ENCODE measurements at regions not wholly inside any gene's neighbourhood (a gene's known extent, or its start where the extent isn't known, plus 50 kb on each side); places are given as distances from the start of the nearest gene placed in this dataset.

DNA sequence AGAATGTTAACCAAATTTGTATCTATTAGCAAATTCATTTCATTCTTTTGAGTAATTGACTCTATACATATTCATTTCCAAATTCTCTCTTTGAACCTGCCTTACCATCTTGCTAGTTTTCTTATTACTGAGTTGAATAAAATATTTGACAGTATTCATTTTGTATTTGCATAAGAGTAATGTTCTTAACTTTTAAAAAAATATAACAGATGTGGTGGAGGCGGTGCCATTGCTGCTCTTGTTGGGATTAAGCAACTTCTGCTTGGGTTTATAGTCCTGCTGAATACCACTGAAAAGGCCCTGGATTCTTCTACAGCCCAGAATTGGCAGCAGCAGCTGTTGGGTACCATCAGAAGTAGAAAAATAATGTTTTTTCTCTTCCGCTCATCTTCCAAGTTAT, 148.9 kb upstream of the PEX5L start:
- no peak for TF ChIP-seq EZH2 (IDR thresholded peaks at IDR 0.05; ENCODE audit: low read depth, unreplicated experiment)
- TF ChIP-seq, protein P1, sequence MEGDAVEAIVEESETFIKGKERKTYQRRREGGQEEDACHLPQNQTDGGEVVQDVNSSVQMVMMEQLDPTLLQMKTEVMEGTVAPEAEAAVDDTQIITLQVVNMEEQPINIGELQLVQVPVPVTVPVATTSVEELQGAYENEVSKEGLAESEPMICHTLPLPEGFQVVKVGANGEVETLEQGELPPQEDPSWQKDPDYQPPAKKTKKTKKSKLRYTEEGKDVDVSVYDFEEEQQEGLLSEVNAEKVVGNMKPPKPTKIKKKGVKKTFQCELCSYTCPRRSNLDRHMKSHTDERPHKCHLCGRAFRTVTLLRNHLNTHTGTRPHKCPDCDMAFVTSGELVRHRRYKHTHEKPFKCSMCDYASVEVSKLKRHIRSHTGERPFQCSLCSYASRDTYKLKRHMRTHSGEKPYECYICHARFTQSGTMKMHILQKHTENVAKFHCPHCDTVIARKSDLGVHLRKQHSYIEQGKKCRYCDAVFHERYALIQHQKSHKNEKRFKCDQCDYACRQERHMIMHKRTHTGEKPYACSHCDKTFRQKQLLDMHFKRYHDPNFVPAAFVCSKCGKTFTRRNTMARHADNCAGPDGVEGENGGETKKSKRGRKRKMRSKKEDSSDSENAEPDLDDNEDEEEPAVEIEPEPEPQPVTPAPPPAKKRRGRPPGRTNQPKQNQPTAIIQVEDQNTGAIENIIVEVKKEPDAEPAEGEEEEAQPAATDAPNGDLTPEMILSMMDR (conservative IDR thresholded peaks at IDR 0.05; ENCODE audit: low read depth in 2 of 2): no peak
- TF ChIP-seq, protein P2, sequence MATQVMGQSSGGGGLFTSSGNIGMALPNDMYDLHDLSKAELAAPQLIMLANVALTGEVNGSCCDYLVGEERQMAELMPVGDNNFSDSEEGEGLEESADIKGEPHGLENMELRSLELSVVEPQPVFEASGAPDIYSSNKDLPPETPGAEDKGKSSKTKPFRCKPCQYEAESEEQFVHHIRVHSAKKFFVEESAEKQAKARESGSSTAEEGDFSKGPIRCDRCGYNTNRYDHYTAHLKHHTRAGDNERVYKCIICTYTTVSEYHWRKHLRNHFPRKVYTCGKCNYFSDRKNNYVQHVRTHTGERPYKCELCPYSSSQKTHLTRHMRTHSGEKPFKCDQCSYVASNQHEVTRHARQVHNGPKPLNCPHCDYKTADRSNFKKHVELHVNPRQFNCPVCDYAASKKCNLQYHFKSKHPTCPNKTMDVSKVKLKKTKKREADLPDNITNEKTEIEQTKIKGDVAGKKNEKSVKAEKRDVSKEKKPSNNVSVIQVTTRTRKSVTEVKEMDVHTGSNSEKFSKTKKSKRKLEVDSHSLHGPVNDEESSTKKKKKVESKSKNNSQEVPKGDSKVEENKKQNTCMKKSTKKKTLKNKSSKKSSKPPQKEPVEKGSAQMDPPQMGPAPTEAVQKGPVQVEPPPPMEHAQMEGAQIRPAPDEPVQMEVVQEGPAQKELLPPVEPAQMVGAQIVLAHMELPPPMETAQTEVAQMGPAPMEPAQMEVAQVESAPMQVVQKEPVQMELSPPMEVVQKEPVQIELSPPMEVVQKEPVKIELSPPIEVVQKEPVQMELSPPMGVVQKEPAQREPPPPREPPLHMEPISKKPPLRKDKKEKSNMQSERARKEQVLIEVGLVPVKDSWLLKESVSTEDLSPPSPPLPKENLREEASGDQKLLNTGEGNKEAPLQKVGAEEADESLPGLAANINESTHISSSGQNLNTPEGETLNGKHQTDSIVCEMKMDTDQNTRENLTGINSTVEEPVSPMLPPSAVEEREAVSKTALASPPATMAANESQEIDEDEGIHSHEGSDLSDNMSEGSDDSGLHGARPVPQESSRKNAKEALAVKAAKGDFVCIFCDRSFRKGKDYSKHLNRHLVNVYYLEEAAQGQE (IDR thresholded peaks at IDR 0.05; ENCODE audit: unreplicated experiment): no peak
- TF ChIP-seq CREB1 (CRISPR knock-in tag; IDR thresholded peaks at IDR 0.05; ENCODE audit: low read depth): no peak
- no peak for TF ChIP-seq POLR2AphosphoS5 (IDR thresholded peaks at IDR 0.05; ENCODE audit: low read depth)
- no peak for TF ChIP-seq EZH2phosphoT487 (IDR thresholded peaks at IDR 0.05; ENCODE audit: unreplicated experiment)
- no peak for TF ChIP-seq JUNB (IDR thresholded peaks at IDR 0.05; ENCODE audit: unreplicated experiment)
- TF ChIP-seq, protein P3, sequence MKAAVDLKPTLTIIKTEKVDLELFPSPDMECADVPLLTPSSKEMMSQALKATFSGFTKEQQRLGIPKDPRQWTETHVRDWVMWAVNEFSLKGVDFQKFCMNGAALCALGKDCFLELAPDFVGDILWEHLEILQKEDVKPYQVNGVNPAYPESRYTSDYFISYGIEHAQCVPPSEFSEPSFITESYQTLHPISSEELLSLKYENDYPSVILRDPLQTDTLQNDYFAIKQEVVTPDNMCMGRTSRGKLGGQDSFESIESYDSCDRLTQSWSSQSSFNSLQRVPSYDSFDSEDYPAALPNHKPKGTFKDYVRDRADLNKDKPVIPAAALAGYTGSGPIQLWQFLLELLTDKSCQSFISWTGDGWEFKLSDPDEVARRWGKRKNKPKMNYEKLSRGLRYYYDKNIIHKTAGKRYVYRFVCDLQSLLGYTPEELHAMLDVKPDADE (IDR thresholded peaks at IDR 0.05): no peak
- TF ChIP-seq, protein P4, sequence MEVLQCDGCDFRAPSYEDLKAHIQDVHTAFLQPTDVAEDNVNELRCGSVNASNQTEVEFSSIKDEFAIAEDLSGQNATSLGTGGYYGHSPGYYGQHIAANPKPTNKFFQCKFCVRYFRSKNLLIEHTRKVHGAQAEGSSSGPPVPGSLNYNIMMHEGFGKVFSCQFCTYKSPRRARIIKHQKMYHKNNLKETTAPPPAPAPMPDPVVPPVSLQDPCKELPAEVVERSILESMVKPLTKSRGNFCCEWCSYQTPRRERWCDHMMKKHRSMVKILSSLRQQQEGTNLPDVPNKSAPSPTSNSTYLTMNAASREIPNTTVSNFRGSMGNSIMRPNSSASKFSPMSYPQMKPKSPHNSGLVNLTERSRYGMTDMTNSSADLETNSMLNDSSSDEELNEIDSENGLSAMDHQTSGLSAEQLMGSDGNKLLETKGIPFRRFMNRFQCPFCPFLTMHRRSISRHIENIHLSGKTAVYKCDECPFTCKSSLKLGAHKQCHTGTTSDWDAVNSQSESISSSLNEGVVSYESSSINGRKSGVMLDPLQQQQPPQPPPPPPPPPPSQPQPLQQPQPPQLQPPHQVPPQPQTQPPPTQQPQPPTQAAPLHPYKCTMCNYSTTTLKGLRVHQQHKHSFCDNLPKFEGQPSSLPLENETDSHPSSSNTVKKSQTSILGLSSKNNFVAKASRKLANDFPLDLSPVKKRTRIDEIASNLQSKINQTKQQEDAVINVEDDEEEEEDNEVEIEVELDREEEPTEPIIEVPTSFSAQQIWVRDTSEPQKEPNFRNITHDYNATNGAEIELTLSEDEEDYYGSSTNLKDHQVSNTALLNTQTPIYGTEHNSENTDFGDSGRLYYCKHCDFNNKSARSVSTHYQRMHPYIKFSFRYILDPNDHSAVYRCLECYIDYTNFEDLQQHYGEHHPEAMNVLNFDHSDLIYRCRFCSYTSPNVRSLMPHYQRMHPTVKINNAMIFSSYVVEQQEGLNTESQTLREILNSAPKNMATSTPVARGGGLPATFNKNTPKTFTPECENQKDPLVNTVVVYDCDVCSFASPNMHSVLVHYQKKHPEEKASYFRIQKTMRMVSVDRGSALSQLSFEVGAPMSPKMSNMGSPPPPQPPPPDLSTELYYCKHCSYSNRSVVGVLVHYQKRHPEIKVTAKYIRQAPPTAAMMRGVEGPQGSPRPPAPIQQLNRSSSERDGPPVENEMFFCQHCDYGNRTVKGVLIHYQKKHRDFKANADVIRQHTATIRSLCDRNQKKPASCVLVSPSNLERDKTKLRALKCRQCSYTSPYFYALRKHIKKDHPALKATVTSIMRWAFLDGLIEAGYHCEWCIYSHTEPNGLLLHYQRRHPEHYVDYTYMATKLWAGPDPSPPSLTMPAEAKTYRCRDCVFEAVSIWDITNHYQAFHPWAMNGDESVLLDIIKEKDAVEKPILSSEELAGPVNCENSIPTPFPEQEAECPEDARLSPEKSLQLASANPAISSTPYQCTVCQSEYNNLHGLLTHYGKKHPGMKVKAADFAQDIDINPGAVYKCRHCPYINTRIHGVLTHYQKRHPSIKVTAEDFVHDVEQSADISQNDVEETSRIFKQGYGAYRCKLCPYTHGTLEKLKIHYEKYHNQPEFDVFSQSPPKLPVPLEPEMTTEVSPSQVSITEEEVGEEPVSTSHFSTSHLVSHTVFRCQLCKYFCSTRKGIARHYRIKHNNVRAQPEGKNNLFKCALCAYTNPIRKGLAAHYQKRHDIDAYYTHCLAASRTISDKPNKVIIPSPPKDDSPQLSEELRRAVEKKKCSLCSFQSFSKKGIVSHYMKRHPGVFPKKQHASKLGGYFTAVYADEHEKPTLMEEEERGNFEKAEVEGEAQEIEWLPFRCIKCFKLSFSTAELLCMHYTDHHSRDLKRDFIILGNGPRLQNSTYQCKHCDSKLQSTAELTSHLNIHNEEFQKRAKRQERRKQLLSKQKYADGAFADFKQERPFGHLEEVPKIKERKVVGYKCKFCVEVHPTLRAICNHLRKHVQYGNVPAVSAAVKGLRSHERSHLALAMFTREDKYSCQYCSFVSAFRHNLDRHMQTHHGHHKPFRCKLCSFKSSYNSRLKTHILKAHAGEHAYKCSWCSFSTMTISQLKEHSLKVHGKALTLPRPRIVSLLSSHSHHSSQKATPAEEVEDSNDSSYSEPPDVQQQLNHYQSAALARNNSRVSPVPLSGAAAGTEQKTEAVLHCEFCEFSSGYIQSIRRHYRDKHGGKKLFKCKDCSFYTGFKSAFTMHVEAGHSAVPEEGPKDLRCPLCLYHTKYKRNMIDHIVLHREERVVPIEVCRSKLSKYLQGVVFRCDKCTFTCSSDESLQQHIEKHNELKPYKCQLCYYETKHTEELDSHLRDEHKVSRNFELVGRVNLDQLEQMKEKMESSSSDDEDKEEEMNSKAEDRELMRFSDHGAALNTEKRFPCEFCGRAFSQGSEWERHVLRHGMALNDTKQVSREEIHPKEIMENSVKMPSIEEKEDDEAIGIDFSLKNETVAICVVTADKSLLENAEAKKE (CRISPR knock-in tag; IDR thresholded peaks at IDR 0.05): no peak
- TF ChIP-seq ZNF114 (CRISPR knock-in tag; IDR thresholded peaks at IDR 0.05): no peak
- no peak for TF ChIP-seq STAT1 (IDR thresholded peaks at IDR 0.05; ENCODE audit: unreplicated experiment)
- no peak for TF ChIP-seq ZNF331 (CRISPR knock-in tag; IDR thresholded peaks at IDR 0.05; ENCODE audit: low read depth)
- no peak for TF ChIP-seq NANOG (IDR thresholded peaks at IDR 0.05; ENCODE audit: borderline replicate concordance)

Measured in GM23338 (cell line).